ENCODE measurements at regions not wholly inside any gene's neighbourhood (a gene's known extent, or its start where the extent isn't known, plus 50 kb on each side); places are given as distances from the start of the nearest gene placed in this dataset.

DNA sequence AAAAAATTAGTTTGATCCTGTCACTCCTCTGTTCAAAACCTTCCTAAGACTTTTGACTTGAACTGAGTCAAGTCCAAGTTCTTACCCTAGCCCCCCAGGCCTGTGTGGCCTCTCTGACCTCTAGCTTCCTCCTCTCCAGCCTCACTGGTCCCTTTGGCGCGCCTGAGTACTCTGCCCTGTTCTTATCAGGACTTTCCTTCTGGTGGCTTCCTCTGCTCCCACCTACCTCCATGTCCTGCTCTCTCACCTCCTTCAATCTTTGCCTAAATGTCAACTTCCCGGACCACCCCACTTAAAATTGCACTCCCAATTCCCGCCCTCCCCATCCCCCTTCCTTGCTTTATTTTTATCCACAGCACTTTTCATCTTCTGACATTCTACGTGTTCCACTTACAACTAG lies 526.1 kb upstream of the KLF4 start:
- no peak for DNase-seq

DNA sequence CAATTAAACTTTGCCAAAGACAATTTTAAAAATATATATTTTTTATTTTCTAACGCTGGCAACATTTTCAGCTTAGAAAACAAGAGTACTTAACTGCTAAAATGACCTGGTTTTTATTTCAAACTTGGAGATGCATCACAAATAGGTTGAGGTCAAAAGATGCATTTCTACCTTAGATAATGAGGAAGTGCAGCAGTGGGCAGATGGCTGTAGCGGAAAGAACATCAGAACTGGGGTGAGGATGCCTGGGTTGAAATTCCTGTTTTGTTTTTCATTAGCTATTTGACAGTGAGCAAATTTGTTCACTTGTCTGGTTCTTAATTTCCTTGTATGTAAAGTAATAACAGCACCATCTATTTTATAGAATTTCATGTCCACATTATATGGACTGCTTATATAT lies 524.8 kb upstream of the KLF4 start:
- no peak for DNase-seq

DNA sequence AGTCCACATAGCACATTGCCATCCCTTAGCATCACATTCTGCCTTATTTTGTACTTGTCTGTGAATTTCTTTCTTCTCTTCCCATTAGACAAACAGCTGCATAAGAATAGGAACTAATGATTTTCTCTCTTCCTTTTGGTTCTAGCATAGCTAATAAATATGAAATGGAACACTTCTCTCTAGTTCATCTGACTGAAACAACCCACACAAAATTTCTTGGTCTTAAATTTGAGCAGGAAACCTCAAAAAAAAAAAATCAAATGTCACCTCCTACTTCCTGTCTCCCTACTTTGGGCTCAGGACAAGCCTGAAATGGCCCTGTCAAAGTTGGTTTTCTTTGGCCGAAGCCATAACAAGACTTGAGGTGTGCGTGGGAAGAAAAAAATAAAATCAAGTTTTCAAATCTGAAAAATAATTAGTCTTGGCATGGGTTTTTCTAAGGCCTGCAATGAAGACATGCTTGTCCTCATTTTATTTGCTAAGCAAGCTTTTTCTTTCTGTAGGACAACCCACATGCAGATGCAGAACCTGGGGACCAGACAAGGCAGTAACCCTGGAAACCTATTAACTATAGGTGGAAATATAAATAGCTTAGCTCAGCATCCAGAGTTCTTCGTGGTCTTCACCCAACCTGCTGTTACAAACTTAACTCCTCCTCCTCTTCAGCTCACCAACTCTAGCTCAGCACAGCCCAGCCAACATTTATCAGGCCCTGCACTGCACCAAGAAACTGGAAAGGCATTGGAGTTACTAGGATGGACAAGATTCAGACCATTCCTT lies 523.5 kb upstream of the KLF4 start:
- no peak for DNase-seq

DNA sequence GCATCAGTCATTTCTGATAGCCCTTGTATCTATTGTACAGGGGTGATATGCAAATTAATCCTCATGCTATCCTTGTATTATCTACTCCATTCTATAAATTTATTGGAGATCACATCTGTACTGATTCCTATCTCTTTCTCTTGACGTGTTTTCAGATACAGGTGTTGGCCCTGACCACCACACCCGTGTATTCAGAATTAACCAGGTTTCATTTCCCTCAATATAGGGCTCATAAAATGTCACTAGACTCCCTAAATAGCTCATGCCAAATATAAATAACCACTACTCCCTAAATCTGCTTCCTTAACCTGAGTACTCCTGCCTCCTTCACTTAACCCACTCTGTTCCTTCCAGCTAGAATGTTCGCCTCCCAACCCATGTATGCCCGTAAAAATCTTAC lies 522.8 kb upstream of the KLF4 start:
- DNase-seq = no peak

DNA sequence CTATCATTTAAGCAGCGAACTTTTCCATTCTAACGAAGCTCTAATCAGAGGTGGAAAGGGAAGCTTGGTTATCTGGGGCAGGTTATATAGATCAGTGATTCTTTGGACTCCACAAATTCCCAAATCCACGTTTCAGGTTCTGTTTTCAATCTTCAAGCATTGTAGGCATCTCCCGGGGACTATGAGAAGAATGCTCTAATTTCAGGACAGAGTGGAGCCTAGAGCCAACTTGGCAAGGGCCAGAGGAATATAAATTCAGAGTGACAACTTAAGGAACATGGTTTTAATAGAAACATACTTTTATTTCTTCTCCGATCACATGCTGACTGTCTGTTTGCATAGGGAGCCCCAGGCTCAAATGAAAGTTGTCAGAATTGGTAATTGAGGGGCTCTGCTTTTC lies 514.0 kb upstream of the KLF4 start:
- DNase-seq = no peak

DNA sequence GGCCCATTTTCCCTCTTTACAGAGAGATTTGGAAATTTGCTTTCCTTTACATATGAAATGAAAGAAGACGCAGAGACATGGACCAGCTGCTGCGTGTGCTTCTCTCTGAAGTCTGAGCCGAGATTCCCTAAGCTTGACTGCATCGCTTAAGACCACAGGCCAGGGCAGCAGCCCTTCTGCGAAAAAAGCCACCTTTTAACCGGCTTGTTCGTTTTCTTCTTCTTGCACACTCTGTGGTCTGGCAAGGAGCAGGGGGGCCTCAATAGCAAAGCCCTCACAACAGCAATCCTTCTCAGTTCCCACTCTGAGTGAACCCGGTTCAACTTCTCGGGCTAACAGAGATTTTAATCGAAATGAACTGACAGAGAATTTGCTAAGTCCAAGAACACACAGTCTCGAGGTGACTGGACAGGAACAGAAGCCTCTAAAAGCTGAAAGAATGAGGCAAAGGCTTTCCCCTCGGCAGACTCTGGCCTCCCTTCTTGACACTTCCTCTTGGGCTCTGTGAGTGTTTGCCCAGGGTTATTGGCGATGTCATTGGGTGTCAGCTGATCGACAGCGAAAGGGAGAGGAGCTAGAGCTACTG lies 512.9 kb upstream of the KLF4 start:
- no peak for DNase-seq

DNA sequence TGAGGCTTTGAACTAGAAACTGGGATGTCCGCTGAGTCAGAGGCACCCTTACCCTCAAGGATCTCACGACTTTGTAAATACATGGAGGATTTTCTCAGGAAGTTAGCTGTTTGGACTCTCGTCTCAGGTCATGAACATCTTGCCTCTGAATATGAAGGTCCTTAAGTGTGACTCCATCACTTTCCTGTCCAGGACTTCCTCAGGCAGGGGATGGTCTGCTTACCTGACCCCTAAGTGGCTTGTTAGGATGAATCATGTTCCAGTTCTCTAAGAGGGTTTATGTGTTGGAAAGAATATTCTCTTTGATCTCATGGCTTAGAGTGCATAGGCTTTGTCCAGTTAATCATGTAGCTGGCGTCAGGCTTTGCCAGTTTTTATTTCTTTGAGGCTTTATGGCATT lies 511.7 kb upstream of the KLF4 start:
- DNase-seq = no peak

DNA sequence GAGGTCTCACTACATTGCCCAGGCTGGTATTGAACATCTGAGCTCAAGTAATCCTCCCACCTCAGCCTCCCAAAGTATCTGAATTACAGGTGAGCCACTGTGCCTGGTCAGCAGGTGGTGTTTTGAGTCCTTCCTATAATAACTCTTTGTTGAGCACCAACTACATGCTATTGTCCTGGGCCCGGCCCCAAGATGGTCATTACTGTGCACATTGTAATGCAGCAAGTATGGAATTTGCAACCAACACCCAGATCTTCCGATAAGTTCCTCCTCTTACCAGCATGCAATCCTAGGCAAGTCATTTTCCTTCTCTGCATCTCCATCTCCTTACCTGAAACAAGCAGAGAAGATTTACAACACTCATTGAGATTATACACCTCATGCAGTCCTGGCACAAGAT lies 510.3 kb upstream of the KLF4 start:
- DNase-seq = no peak

DNA sequence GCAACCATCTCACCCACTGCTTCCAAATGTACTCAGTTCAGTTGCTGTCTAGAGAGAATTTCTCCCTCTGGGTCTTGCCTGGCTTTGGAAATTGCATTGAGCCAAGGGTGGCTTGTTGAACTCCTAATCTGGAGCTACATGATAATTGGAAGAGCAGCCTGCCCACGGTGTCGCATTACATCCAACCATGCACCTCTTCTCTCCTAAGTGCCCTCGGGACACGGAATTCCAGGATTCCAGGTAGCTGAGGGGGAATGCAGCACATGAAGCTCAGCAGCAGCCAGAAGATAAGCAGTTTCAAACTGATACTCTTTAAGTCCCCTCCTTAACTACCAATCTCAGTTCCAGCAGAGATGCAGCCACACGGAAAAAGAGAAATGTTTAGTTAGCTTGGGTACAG lies 509.4 kb upstream of the KLF4 start:
- peak; percentile 7 for DNase-seq

DNA sequence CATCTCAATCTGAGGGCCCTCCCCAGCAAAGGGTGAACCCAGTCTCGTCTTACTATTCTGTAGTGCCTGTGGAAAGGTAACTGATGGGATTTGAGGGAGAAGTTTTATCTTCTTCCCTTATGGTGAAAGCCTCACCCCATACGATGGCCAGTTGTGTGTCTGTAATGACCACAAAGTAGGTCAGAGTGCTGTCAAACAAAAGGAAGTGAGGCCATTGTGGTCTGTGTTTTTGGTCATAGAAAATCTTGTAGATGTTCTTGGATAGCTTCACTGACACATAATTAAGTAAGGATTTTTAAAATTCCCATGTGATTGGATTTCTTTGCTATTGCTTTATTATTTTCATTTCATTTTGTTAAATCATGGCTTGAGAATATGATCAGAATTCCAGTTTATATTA lies 505.1 kb upstream of the KLF4 start:
- DNase-seq = no peak

DNA sequence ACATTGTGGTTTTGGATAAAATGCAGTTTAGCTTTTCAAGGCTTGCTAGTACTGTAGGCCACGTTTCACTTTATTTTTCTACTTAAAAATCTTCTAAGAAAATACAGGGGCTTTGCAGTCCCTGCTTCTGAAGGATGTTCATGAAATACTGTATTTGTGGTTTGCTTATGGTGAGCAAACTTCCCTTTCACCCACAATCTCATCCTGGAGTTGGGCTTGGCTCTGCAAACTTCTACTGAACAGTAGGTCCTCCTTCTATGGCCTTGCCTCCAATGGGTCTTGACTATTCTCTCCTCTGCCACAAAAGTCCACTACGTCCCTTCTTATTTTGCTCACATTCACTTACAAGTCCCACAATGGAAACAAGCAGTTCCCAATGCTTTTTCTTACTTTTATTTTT lies 502.7 kb upstream of the KLF4 start:
- no peak for DNase-seq

DNA sequence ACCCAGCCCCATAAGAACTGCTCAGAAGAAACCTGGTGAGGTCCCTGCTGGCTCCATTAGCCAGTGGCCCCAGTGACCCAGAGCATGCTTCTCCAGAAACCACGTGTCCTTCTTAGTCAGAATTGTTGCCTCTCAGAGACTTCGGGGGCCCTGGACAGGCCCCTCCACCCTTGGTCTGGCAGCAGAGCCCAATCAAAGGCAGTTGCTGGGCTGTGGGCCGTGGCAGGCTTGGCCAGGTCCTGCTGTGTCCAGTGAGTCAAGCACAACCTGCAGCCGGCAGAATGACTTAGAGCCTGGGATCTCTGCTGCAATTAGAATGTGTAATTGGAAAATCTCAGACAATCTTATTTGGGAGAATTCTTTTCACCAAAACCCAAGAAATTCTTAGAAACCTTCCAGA lies 502.0 kb upstream of the KLF4 start:
- DNase-seq = no peak

DNA sequence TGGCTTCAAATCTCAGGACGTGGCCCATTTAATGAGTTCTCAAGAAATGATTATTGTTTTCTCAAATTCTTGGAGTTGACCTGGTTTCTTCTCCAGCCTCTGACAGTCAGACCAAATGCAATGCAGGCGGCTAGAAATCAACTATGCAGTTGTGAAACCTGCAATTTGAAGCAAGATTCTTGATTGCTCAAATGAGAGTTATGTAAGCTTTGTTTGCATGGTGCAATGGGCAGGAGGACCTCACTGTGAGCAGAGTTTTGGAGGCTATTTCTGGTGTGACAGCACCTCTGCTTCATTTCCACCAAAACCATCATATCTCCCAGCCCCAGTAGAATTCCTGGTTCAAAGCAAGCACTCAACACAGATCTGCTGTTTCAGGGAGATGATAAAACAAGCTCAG lies 500.0 kb upstream of the KLF4 start:
- no peak for DNase-seq

DNA sequence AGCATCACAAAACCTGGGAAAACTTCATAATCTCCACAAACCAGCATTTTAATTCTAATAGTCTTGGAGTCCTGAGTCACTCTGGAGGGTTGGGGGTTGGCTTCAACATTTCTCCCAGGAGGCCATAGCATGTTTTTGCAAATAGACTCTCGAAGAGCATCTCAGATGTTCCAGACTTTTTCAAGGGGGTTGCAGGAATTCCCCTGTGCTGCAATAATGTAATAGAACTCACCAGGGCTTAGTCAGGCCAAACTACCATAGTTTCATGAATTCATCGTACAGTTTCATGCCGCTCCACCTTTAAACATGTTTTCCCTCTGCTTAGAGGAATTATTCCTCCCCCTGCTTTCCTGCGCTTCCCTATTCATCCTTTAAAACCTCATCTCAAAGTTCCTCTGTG lies 499.5 kb upstream of the KLF4 start:
- no peak for DNase-seq

DNA sequence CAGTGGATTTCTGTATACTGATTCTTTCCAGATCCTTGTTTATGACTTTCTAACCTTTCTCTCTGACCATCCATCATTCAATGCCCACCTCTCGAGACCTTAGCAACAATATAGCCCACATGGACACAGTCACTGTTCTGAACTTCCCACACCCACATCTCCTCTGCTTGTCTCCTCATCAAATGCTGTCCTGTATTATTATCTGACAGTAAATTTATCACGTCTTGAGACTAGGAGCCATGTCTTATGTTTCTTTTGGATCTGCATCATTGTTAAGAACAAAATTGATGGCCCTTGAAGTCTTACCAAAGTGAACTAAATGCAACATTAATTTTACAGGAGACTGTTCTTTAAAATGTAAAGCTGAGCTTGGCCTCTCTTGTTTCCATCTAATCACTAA lies 495.4 kb upstream of the KLF4 start:
- no peak for DNase-seq

DNA sequence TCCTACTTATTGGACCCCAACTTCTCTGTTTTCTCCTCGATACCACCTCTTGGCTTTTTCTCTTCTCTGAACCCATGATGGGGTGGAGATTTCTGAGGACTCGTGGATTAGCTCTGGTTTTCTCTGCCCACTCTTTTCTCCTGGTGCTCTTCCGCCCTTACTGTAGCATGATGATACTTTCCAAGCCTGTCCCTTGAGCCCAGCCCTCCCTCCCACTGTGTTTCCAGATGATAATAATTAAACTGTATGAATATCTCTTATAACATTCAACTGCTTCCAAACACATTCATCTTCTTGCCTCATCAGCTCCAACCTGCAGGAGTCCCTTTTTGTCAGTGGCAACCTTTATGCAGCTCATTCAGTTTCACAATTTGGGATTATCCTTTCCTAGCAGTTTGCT lies 494.2 kb upstream of the KLF4 start:
- no peak for DNase-seq

DNA sequence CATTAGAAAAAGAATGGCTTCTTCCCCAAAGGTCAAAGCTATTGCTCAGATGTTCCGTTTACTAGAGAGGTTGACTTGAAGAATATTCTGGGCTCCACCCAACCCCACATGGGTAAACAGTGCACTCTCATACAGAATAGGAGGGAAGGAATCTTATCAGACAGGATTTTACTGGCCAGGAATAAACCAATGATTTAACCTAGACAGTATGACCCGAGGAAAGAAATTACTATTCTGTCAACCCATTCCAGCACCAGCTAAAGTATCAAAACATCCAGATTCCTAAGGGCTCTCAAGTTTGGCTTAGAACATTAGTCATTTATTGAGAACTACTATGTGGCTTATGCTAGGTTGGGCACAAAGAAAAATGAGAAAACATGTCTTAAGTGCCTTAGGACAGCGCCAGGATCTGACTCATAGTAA lies 493.6 kb upstream of the KLF4 start:
- no peak for DNase-seq

DNA sequence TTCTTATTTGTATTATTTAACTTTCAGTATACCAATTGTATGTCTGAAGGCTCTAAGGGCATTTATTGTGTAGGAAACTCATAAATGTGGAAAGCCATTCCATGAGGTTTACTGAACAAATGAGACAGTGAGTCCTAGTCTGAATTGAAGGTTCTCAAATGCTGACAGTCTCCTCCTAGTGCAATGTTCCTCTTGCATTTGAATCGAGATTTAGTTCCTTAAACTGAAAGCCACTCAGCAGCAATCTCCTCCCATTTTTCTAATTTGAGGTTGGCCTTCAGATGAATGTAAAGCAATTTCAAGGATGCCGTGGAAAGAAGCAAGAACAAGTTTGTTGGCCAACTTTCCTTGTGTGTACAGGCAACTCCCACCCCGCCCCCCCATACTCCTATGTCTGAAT lies 493.2 kb upstream of the KLF4 start:
- no peak for DNase-seq

DNA sequence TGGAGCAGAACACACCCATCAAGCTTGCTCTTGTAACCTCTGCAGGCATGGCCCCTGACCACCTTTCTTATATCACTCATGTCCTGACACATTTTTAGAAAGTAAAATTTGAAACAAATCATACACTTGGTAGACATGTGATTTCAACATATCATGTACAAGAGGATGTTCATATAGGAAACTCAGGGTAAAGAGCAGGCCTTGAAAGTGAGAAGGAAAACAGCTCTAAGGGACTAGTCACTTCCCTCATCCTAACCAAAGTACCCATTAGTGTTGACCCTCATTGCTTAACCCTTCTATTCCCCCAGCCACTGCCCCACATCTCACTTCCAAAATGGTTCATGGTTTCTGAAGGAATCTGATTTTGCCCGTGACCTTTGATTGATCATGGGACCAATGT lies 492.4 kb upstream of the KLF4 start:
- DNase-seq = no peak

DNA sequence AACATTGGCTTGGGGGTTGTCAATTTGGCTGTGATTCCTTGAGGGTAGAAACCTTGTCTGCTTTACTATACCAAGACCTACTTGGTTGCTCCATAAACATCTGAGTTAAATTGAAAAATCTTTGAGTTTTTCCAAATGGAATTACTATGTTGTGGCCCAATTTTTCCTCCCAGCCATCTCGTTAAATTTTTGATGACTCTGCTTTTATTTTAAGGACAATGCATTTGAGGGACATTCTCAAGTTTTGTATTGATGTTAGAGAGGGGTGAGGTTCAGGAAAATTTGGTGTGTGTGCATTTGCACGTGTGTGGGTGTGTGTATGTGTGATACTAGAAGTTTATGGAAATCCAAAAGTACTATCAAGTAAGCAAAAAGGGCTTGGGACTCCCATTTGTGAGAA lies 491.4 kb upstream of the KLF4 start:
- DNase-seq = no peak

DNA sequence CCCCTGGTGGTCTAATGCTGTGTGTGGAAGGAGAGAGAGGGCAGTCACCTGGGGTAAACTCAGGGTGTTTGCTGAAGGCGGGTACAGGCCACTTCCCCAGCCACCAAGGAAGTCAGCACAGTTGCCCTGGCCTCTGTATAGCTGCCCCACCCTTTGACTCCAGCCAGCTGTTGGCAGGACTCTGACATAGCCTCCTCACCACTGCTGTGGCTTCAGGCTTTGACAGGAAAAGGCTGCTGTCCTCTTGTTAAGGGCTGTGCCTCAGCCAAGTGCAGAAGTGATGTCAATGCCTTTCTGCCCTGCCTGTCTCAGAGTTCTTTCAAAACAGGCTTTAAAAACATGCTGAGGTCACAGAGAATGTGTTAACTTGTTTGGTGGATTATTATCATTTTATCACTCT lies 487.2 kb upstream of the KLF4 start:
- DNase-seq = no peak

DNA sequence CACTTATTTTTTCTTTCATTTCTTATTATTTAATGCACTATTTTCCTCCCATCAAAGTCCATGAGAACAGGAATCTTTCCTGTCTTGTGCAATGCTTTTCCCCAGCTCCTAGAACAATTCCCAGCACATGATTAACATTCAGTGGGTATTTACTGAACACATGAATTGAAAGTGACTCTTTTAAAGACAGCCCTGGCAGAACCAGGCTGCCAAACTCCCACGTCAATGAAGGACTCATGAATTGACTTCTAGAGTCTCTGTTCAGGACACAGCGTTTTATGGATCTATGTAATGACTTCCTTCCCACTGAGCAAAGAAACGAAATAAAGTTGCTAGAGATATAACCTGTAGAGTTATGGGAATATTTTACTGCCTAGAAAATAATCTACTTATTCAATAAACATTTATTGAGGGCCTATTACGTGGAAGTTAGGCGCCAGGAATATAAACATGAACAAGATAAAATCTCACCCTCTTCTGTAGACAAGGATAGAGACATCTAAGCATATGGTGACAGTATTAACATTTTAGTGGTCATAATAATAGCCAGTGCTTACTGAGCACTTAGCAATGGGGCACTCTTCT lies 485.9 kb upstream of the KLF4 start:
- no peak for DNase-seq

DNA sequence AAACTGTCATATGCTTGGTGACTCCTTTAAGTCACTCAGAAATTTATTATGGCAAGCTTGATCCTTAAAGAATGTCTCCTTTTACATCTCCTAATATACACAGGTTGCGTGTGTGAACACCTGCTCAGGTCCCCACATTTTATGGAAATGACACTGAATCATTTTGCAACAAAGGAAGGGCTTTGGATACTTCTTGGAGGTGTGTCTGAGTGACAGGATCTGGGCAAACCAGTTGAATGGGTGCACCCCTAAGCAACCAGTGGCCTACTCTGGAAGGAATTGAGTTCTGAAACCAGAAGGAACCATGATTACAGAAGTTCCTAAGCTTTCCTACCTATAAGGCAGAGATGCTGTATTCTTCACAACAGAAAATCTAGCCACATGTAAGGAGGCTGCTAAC lies 483.9 kb upstream of the KLF4 start:
- DNase-seq = no peak

DNA sequence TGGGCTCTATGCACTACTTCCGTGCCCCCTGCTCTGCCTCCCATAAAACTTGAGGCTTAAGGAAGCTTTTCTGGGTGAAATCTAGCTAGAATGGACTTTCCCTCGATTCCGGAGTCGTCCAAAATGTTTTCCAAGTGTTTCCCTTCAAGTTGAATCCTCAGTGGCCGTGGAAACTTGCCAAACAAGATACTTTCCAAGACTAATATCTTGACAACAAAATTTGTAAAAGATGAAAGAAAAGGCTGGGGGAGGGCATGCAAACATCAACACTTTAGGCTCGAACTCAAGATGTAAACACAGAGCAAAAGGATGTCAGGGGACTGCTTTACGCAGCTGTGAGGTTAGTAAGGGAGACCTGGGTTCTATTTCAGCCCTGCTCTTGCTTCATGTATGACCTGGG lies 482.8 kb upstream of the KLF4 start:
- DNase-seq = no peak

DNA sequence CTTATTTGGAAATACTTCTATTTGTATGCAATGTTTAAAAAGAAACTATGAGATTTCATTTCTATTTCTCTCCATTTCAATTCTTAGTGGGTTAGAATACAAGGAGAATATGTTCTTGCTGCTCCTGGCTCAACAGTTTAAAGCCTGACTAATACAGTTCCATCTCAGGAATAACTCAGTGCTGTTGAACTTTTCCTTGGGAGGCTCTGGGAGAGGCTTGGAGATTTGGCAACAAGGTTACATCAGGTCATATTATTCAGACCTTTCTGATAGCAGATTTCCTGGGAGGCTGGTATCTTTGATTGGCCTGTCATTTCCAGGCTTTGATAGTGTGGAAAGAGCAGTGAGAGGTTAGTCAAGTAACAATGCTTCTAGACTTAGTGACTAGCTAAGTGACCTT lies 481.7 kb upstream of the KLF4 start:
- no peak for DNase-seq

Measured in NCI-H524 treated with DMSO at 0.1 percent for 48 hours (cell line).